ENCODE measurements at regions not wholly inside any gene's neighbourhood (a gene's known extent, or its start where the extent isn't known, plus 50 kb on each side); places are given as distances from the start of the nearest gene placed in this dataset.
"Not testable (repeated sequence)": the region's sequence is repeated elsewhere in the genome, so short reads cannot be mapped to it uniquely, and the experiment has no call there.

GRCh38 chr4:117577686-117578311, 456.5 kb upstream of the NDST3 start:
- no peak for DNase-seq

DNA sequence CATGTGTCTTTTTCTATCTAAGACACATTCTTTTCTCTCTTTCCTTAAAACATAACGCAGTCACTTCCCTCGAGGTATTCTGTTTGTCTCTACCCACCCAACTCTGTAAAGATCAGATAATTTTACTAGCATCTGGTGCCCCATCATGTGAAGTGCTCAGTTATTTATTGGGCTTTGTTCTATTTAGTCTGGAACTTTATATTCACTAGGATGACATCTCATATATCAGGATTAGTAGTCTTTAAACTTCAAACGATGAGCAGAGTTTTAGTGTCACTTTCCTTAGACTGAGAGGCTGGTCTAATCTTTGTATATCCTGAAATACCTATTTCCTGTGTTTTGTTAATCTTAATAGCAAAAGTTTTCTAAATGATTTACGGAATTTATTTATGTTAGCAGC, 445.5 kb upstream of the NDST3 start:
- DNase-seq = no peak

- DNase-seq = no peak
Measured at GRCh38 chr4:117596917-117597480, 437.3 kb upstream of the NDST3 start.

GRCh38 chr4:117599393-117599792, 434.9 kb upstream of the NDST3 start:
- DNase-seq = not testable (repeated sequence)

- DNase-seq = not testable (repeated sequence)
Measured at GRCh38 chr4:117600936-117601335, 433.4 kb upstream of the NDST3 start.

DNA sequence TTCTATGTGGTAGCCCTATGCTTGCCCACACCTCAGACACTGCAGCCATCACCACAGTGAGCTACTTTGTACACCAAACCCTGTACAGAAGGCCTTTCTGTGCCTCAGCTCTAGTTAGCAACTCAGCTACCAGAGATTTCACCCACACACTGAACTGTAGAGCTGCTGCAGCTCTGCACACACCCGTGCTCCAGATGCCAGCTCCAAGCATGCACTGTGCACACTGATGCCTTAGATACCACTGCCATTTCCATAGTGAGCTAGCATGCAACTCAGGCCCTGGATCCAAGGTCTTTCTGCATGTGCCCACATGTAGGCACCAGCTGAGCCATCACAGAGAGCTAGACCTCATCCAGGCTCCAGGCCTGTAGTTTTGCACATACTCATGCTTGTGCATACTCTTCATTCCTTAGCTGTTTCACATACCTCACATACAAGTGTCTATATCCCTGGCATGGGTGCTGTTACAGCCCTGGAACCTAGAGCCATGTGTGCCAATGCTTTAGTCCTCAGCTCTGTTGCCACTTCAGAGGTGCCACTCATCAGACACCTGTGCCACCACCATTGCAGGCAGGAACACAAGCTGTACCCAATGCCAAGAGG, 423.5 kb upstream of the NDST3 start:
- no peak for DNase-seq

DNA sequence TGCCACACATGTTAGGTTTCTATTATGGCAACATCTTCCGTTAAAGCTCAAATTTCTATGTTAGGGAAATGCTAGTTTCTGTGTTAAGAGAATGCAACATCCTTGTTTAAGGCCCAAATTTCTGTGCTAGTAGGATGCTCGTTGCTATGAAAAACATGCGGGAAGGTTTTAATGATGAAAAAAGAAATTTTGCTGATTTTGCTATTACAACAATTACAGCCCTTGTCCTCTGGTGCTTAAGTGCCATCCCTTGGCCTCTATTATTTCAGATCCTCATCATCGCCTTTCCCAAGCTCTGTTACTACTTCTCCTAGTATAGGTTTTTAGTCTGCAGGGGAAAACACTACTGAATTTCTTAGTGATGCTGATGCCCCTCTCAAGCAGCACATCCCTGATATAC, 412.6 kb upstream of the NDST3 start:
- DNase-seq = no peak

DNA sequence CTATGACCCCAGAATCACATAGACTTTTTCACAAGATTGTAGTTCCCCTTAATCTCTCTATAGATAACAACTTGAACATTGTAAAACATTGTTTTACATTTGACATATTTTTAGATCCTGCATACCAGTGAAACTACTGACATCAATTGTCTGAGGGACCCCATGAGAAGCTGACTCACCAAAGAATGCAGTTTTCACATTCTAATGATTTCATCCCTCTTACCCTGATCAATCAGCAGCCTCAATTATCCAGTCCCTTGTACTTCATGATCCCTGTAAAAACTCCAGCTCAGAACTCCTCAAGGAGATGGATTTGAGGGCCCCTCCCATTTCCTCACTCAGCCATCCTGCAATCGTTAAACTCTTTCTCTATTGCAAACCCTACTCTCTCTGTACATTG, 411.0 kb upstream of the NDST3 start:
- DNase-seq = no peak

DNA sequence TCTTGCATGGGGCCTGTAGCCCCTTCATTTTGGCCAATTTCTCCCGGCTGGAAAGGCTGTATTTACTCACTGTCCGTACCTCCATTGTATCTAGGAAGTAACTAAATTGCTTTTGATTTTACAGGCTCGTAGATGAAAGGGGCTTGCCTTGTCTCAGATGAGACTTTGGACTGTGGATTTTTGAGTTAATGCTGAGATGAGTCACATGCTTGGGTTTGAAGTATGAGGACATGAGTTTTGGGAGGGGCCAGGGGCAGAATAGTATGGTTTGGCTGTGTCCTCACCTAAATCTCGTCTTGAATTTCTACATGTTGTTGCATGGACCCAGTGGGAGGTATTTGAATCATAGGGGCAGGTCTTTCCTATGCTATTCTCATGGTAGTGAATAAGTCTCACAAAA, 407.6 kb upstream of the NDST3 start:
- DNase-seq = no peak

GRCh38 chr4:117634716-117635115, 399.6 kb upstream of the NDST3 start:
- DNase-seq = no peak

GRCh38 chr4:117637347-117637746, 396.9 kb upstream of the NDST3 start:
- DNase-seq = no peak

GRCh38 chr4:117640836-117641235, 393.4 kb upstream of the NDST3 start:
- no peak for DNase-seq

DNA sequence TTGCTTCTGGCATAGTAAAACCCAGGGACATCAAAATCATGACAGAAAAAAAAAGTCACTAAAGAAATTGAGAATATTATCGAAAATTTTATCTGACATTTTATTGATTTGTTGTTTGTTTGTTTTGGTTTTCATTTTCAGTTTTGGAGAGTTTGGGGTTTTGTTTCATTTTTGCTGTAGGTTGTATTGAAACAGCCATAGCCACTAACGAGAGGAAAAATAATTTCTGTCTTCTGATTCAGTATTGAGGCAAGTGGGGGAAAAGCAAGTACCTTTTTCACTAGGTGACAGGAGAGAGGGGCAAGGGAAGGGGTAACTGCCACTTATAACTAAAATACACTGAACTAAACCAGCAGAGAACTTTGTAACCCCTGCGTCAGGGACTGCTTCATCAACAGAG, 392.8 kb upstream of the NDST3 start:
- DNase-seq = no peak

DNA sequence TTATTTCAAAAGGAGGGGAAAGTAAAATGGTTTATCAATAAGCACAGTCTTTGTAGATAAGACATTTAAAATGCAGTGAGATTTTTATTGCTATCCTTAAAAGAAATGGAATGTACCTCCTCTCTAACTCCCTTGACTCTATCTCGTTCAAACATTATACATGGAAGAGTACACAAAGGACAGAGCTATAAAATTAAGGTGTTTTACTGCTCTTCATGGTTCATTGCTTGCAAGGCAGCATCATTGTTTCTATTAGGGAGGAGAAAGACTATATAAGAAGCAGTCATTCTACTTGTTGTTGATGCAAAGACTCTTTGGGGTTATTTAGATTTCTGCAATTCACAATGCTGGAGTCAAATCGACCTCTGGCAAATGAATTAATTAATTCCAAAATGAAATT, 380.2 kb upstream of the NDST3 start:
- no peak for DNase-seq

DNA sequence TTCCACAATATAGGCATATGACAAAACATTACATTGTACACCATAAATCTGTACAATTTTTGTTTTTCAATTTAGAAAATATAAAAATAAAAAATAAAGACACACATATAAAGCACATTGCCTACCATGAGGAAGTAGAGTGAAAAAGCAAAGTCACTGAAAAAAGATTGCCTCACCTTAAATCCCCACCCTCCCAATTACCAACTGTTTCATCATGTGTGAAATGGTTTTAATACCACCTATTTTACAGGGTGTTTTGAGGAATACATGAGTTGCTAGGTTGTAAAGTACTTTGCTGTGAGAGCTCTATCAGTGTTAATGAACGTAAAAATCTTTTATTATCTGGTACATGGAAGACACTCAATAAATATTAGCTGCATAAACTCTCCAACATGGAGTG, 373.6 kb upstream of the NDST3 start:
- no peak for DNase-seq

- no peak for DNase-seq
Measured at GRCh38 chr4:117661091-117662072, 372.9 kb upstream of the NDST3 start.

DNA sequence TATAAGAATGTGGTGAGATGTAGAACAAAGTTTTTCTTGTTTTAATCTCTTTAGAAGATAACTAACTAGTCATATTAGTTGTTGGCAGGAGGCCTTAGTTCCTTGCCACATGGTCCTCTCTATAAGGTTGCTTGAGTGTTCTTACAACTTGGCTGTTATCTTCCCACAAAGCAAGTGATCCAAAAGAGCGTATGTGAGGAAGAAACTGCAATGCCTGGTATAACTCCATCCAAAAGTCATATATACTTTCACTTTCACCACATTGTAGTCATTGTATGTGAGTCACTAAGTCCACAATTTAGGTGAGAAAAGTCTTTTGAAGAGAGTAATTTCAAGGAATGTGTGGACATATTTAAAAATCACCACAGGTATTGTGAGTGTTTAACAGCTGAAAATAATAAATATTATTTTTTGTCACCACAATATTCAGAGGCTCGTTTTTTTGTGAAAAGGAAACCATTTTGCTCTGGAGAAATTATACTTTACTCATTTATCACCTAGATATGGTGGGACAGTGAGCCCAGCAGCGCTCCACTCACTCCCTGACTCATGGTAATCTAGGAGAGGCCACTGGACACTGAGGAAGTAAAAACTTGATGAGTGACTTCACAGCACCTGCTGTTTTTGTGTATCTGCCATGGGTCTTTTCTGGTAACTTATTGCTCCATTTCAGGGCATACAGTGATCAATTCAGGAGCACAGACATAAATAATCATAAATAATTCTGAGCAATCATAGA, 369.4 kb upstream of the NDST3 start:
- DNase-seq = no peak

DNA sequence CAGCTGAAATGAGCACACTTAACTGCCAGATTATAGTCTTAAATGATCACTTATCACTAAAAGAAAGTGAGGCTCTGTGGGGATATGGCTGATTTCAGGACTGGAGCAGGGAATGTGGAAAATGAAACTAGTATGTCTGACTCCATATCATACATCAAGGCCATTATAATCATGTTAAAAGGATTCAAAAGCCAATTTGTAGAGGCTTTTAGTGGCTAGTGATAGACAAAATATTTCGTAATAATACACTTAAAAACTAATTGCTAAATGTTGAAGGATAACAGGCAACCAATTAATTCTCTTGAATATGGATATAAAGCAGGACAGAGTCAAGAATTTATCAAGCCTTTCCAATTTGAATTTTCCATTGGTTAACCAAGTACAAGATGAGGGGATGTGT, 358.1 kb upstream of the NDST3 start:
- DNase-seq = no peak

- no peak for DNase-seq
Measured at GRCh38 chr4:117678861-117679260, 355.4 kb upstream of the NDST3 start.

- no peak for DNase-seq
Measured at GRCh38 chr4:117691572-117692351, 342.5 kb upstream of the NDST3 start.

DNA sequence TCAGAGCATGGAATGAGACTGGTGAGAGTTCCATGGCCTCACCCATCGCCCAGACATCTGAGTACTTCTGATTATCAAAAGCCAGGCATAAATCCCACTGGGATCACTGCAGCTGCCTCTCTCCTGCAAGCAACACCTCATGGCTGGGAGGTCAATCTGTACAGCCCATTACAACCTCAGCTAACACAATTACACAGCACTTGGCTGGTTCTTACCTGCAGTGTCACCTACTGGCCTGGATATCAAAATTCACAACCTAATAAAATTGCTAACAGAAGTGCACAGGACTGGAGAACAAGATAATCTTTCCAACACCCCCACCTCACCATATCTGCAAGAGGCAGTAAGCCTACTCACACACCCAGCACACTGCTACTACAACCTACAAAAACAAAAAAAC, 341.7 kb upstream of the NDST3 start:
- no peak for DNase-seq

DNA sequence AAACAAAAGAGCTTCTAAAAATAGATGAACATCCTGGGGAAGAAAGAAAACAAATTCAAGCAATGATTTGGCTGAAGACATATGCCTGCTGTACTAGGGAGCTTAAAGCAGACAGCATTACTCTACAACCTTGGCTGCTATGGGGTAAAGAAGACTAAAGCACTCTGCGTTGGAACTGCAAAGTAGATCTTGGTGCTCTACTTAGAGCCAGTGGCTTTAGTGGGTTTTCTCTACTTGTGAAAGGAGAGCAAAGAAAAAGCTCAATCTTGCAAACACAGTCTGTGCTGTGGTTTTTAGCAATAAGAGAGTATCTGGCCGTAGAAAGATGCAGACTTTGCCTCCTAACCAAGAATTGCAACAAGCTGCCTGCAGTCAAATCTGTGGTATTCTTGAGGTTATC, 334.7 kb upstream of the NDST3 start:
- DNase-seq = no peak

Data from stimulated activated CD4-positive, alpha-beta T cell treated with anti-CD3 and anti-CD28 coated beads, Interleukin-2, amount 100 ng/mL, for 48 hours (primary cell).